GM19025 (cell line): ENCODE measurements at regions not wholly inside any gene's neighbourhood (a gene's known extent, or its start where the extent isn't known, plus 50 kb on each side); places are given as distances from the start of the nearest gene placed in this dataset.
A peak's percentile ranks its signal among the peaks of the same experiment; 100 is the strongest.

Source experiments
- ATAC-seq: cut with Tn5 transposase; IDR thresholded peaks from one replicate; pipeline ENCODE4 v1.9.1; 2021; ENCODE audit warnings: mild to moderate bottlenecking, low read depth, moderate library complexity; ENCODE audit not compliant: unreplicated experiment

- ATAC-seq: peak; percentile 83
These were observed 387.8 kb downstream of the ZNF521 start for GRCh38 chr18:24964216-24964615.

GRCh38 chr18:24968238-24968775, 383.7 kb downstream of the ZNF521 start:
- ATAC-seq: no peak

GRCh38 chr18:24972577-24972976, 379.4 kb downstream of the ZNF521 start:
- ATAC-seq: no peak

- ATAC-seq: no peak
These were observed 377.5 kb downstream of the ZNF521 start for GRCh38 chr18:24974431-24974830.

GRCh38 chr18:24975496-24976372, 376.2 kb downstream of the ZNF521 start:
- no peak for ATAC-seq

- ATAC-seq: no peak
These were observed 375.5 kb downstream of the ZNF521 start for GRCh38 chr18:24976502-24976901.

- no peak for ATAC-seq
These were observed 372.7 kb downstream of the ZNF521 start for GRCh38 chr18:24979235-24979634.

GRCh38 chr18:24982831-24983230, 369.1 kb downstream of the ZNF521 start:
- no peak for ATAC-seq

GRCh38 chr18:24983566-24984139, 368.3 kb downstream of the ZNF521 start:
- ATAC-seq: no peak

- ATAC-seq: no peak
These were observed 366.4 kb downstream of the ZNF521 start for GRCh38 chr18:24985586-24985985.

- ATAC-seq: no peak
These were observed 365.2 kb downstream of the ZNF521 start for GRCh38 chr18:24986666-24987302.

GRCh38 chr18:24987303-24988252, 364.4 kb downstream of the ZNF521 start:
- no peak for ATAC-seq

- no peak for ATAC-seq
These were observed 363.6 kb downstream of the ZNF521 start for GRCh38 chr18:24988253-24988840.

GRCh38 chr18:24989760-24990593, 362.0 kb downstream of the ZNF521 start:
- no peak for ATAC-seq

- no peak for ATAC-seq
These were observed 361.3 kb downstream of the ZNF521 start for GRCh38 chr18:24990671-24991134.

GRCh38 chr18:24991141-24992060, 360.6 kb downstream of the ZNF521 start:
- ATAC-seq: no peak

GRCh38 chr18:24992491-24992890, 359.5 kb downstream of the ZNF521 start:
- no peak for ATAC-seq

GRCh38 chr18:24993628-24994027, 358.3 kb downstream of the ZNF521 start:
- ATAC-seq: no peak
